ENCODE measurements at regions not wholly inside any gene's neighbourhood (a gene's known extent, or its start where the extent isn't known, plus 50 kb on each side); places are given as distances from the start of the nearest gene placed in this dataset.

GRCh38 chr14:56868660-56869059 lies 58.4 kb upstream of the OTX2 start:
- intact Hi-C loops (cut with DNase I; ENCODE audit: low total_unique reads): no loop called here
- 78 to 86% (median 84%) methylated on average over 5 of the region's 5 CpGs for WGBS, 5 donors
- Histone ChIP-seq H3K27me3 (replicated peaks in 1 of 7) (peaks cover 0 to 19% (median 0%) of the 10 kb centered on the region in 7 donors), H3K36me3 (no peaks in the 10 kb centered on the region), H3K9me3 (no peaks in the 10 kb centered on the region), H3K27ac (no peak overlapping the region), H3K4me1 (no peaks in the 10 kb centered on the region), H3K4me3 (no peak overlapping the region)
- no peak for DNase-seq
- TF ChIP-seq, protein P1, sequence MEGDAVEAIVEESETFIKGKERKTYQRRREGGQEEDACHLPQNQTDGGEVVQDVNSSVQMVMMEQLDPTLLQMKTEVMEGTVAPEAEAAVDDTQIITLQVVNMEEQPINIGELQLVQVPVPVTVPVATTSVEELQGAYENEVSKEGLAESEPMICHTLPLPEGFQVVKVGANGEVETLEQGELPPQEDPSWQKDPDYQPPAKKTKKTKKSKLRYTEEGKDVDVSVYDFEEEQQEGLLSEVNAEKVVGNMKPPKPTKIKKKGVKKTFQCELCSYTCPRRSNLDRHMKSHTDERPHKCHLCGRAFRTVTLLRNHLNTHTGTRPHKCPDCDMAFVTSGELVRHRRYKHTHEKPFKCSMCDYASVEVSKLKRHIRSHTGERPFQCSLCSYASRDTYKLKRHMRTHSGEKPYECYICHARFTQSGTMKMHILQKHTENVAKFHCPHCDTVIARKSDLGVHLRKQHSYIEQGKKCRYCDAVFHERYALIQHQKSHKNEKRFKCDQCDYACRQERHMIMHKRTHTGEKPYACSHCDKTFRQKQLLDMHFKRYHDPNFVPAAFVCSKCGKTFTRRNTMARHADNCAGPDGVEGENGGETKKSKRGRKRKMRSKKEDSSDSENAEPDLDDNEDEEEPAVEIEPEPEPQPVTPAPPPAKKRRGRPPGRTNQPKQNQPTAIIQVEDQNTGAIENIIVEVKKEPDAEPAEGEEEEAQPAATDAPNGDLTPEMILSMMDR (IDR thresholded peaks at IDR 0.05 in 8 of 11, conservative IDR thresholded peaks at IDR 0.05 in 3 of 11): no peak
- TF ChIP-seq POLR2A (IDR thresholded peaks at IDR 0.05): no peak
- no peak for TF ChIP-seq POLR2AphosphoS5 (IDR thresholded peaks at IDR 0.05)

- intact Hi-C loops (cut with DNase I; ENCODE audit: low total_unique reads): no loop called here
- Histone ChIP-seq H3K4me1 (no peaks in the 10 kb centered on the region), H3K36me3 (no peaks in the 10 kb centered on the region), H3K27me3 (replicated peaks in 1 of 7) (peaks cover 0 to 43% (median 0%) of the 10 kb centered on the region in 7 donors), H3K4me3 (no peak overlapping the region), H3K27ac (no peak overlapping the region), H3K9me3 (no peaks in the 10 kb centered on the region)
- 62 to 74% (median 67%) methylated on average over 5 of the region's 5 CpGs for WGBS, 5 donors
- DNase-seq: no peak
- TF ChIP-seq POLR2A (IDR thresholded peaks at IDR 0.05) (no peak), POLR2AphosphoS5 (IDR thresholded peaks at IDR 0.05) (no peak)
- TF ChIP-seq, protein P1 (IDR thresholded peaks at IDR 0.05 in 8 of 11, conservative IDR thresholded peaks at IDR 0.05 in 3 of 11): no peak
Measured at GRCh38 chr14:56862836-56863235, 52.6 kb upstream of the OTX2 start.

DNA sequence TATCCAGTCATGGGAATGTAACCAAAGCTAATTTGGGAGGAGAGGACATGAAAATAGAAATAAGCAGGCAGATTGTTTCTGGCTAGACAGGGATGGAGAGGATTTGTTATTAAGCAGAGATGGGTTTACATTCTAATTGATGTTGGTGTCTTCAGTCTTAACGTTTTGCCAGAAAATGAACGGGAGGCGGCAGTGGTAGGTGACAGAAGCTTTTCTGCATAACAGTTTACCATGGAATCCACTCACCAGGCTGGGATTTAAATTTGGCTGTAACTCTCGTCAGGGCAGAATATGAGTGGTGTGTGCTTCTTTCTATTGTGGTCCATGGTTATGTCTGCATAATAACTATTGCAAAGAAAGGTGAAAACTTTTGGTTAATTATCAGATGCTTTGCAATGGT lies 50.2 kb upstream of the OTX2 start:
- Histone ChIP-seq H3K27ac (no peak overlapping the region), H3K9me3 (no peaks in the 10 kb centered on the region), H3K4me1 (no peaks in the 10 kb centered on the region), H3K27me3 (replicated peaks in 1 of 7) (peaks cover 0 to 67% (median 6%) of the 10 kb centered on the region in 7 donors), H3K4me3 (no peak overlapping the region), H3K36me3 (no peaks in the 10 kb centered on the region)
- TF ChIP-seq, protein P1 (IDR thresholded peaks at IDR 0.05 in 8 of 11, conservative IDR thresholded peaks at IDR 0.05 in 3 of 11): no peak
- TF ChIP-seq POLR2A (IDR thresholded peaks at IDR 0.05): no peak
- TF ChIP-seq POLR2AphosphoS5 (IDR thresholded peaks at IDR 0.05): no peak
- WGBS, 5 donors: 47 to 62% (median 49%) methylated on average over 4 of the region's 4 CpGs
- no peak for DNase-seq
- intact Hi-C loops (cut with DNase I; ENCODE audit: low total_unique reads): no loop called here

Measured in spleen (tissue), 11 donors.